ENCODE measurements at regions not wholly inside any gene's neighbourhood (a gene's known extent, or its start where the extent isn't known, plus 50 kb on each side); places are given as distances from the start of the nearest gene placed in this dataset.

DNA sequence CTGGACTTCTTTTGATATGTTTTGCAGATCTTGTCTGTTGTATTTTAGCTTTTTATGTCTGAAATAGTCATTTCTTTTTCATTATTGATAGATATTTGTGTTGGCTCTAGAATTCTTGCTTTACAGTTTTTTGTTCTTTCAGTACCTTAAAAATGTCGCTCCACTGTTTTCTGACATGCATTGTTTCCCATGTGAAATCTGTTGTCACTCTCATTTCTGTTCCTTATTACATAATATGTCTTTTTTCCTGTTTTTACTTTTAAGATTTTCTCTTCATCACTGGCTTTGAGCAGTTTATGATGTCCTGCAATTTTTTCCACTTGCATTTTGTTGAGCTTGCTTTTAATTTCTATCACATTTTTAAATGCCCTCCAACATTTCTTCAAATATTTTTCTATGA lies 270.4 kb upstream of the TARS1 start:
- Histone ChIP-seq H3K36me3 (ENCODE audit: low read depth) (no peaks in the 10 kb centered on the region), H3K27ac (ENCODE audit: poor library complexity, severe bottlenecking) (no peak overlapping the region), H3K9me3 (ENCODE audit: severe bottlenecking) (peaks cover 14% of the 10 kb centered on the region), H3K4me1 (ENCODE audit: insufficient read depth, poor library complexity, severe bottlenecking) (no peaks in the 10 kb centered on the region), H3K27me3 (ENCODE audit: insufficient read depth, poor library complexity, severe bottlenecking) (no peaks in the 10 kb centered on the region), H3K4me3 (ENCODE audit: severe bottlenecking) (no peak overlapping the region)
- DNase-seq (ENCODE audit: low spot score) (no peak), ATAC-seq (ENCODE audit: low read depth) (no peak)
- TF ChIP-seq, protein P1, sequence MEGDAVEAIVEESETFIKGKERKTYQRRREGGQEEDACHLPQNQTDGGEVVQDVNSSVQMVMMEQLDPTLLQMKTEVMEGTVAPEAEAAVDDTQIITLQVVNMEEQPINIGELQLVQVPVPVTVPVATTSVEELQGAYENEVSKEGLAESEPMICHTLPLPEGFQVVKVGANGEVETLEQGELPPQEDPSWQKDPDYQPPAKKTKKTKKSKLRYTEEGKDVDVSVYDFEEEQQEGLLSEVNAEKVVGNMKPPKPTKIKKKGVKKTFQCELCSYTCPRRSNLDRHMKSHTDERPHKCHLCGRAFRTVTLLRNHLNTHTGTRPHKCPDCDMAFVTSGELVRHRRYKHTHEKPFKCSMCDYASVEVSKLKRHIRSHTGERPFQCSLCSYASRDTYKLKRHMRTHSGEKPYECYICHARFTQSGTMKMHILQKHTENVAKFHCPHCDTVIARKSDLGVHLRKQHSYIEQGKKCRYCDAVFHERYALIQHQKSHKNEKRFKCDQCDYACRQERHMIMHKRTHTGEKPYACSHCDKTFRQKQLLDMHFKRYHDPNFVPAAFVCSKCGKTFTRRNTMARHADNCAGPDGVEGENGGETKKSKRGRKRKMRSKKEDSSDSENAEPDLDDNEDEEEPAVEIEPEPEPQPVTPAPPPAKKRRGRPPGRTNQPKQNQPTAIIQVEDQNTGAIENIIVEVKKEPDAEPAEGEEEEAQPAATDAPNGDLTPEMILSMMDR (IDR thresholded peaks at IDR 0.05; ENCODE audit: poor library complexity, severe bottlenecking): no peak

DNA sequence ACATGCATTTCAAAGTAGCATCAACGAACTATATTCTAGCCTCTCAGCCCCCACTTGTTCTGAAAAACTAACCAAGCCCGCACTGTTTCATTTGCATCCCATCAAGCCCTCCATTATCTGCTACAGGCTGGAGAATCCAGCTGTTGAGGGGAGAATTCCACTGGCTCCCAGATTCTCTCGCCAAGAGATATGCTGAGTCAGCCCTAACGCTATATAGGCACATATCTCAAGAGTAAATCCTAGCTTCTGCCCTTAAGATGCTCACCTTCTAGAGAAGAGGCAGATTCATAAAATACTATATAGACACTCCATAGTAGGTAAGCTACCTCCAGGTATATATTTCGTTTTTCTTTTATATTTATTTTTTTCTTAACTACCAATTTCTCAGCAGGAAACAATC lies 266.4 kb upstream of the TARS1 start:
- Histone ChIP-seq H3K27ac (ENCODE audit: poor library complexity, severe bottlenecking) (no peak overlapping the region), H3K9me3 (ENCODE audit: severe bottlenecking) (peaks cover 14% of the 10 kb centered on the region), H3K4me1 (ENCODE audit: insufficient read depth, poor library complexity, severe bottlenecking) (no peaks in the 10 kb centered on the region), H3K27me3 (ENCODE audit: insufficient read depth, poor library complexity, severe bottlenecking) (no peaks in the 10 kb centered on the region), H3K4me3 (ENCODE audit: severe bottlenecking) (no peak overlapping the region), H3K36me3 (ENCODE audit: low read depth) (no peaks in the 10 kb centered on the region)
- no peak for ATAC-seq (ENCODE audit: low read depth)
- TF ChIP-seq, protein P1 (IDR thresholded peaks at IDR 0.05; ENCODE audit: poor library complexity, severe bottlenecking): no peak
- DNase-seq (ENCODE audit: low spot score): no peak

DNA sequence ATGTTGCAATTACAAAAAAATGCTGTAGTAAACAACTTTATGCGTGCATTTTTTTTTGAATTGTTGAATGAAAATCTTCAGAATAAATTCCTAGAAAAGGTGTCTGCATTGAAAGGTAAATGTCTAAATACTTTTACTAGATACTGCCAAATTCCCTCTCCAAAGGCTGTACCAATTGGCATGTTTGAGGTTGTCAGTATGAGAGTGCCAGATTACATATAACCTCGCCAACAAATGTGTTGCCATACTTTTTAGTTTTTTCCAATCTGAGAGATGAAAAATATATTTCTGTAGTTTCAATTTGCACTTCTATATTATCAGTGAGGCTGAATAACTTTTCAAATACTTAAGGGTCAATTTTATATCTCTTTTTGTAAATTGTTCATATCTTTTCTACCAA lies 261.5 kb upstream of the TARS1 start:
- DNase-seq (ENCODE audit: low spot score) (no peak), ATAC-seq (ENCODE audit: low read depth) (no peak)
- Histone ChIP-seq H3K36me3 (ENCODE audit: low read depth) (no peaks in the 10 kb centered on the region), H3K9me3 (ENCODE audit: severe bottlenecking) (no peaks in the 10 kb centered on the region), H3K4me1 (ENCODE audit: insufficient read depth, poor library complexity, severe bottlenecking) (no peaks in the 10 kb centered on the region), H3K27ac (ENCODE audit: poor library complexity, severe bottlenecking) (no peak overlapping the region), H3K4me3 (ENCODE audit: severe bottlenecking) (no peak overlapping the region), H3K27me3 (ENCODE audit: insufficient read depth, poor library complexity, severe bottlenecking) (no peaks in the 10 kb centered on the region)
- TF ChIP-seq, protein P1 (IDR thresholded peaks at IDR 0.05; ENCODE audit: poor library complexity, severe bottlenecking): no peak

DNA sequence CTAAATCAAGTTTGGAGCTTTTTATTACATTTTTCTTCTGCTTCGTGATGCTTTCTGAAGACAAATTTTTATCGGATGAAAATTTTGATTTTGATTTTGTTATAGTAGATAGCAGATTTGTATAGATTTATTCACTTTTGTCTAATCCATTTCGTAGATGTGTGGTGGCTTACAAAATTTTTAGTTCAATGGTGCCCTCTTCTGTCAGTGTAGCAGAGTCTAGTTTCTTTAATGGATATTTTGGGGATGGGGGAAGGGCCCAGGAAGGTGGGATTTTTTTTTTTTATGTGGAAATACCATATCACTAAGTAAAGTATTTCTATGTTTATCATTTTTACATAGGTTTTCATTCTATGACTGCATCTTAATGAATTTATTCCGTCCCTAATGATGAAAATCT lies 259.9 kb upstream of the TARS1 start:
- no peak overlapping the region for H3K4me3 ChIP-seq (ENCODE audit: severe bottlenecking)
- ATAC-seq (ENCODE audit: low read depth): peak; percentile 77
- no peak for DNase-seq (ENCODE audit: low spot score)
- no peaks in the 10 kb centered on the region for H3K9me3 ChIP-seq (ENCODE audit: severe bottlenecking)
- no peak overlapping the region for H3K27ac ChIP-seq (ENCODE audit: poor library complexity, severe bottlenecking)
- TF ChIP-seq, protein P1 (IDR thresholded peaks at IDR 0.05; ENCODE audit: poor library complexity, severe bottlenecking): peak; percentile 90
- H3K36me3 ChIP-seq (ENCODE audit: low read depth): no peaks in the 10 kb centered on the region
- no peaks in the 10 kb centered on the region for H3K4me1 ChIP-seq (ENCODE audit: insufficient read depth, poor library complexity, severe bottlenecking)
- no peaks in the 10 kb centered on the region for H3K27me3 ChIP-seq (ENCODE audit: insufficient read depth, poor library complexity, severe bottlenecking)

DNA sequence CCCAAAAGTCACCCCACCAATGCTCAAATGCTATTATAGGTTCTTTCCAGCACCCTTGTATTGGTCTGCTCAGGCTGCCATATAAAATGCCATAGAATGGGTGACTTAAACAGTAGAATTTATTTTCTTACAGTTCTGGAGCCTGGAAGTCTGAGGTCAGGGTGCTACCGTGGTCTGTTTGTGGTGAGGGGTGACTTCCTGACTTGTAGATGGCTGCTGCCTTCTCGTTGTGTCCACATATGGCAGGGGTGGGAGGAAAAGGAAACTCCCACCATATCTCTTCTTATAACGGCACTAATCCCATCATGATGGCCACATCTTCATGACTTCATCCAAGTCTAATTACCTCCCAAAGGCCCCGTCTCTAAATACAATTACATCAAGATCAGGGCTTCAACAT lies 257.8 kb upstream of the TARS1 start:
- Histone ChIP-seq H3K4me3 (ENCODE audit: severe bottlenecking) (no peak overlapping the region), H3K9me3 (ENCODE audit: severe bottlenecking) (peaks cover 4% of the 10 kb centered on the region), H3K4me1 (ENCODE audit: insufficient read depth, poor library complexity, severe bottlenecking) (no peaks in the 10 kb centered on the region), H3K36me3 (ENCODE audit: low read depth) (no peaks in the 10 kb centered on the region), H3K27ac (ENCODE audit: poor library complexity, severe bottlenecking) (no peak overlapping the region), H3K27me3 (ENCODE audit: insufficient read depth, poor library complexity, severe bottlenecking) (no peaks in the 10 kb centered on the region)
- ATAC-seq (ENCODE audit: low read depth) (no peak), DNase-seq (ENCODE audit: low spot score) (no peak)
- TF ChIP-seq, protein P1 (IDR thresholded peaks at IDR 0.05; ENCODE audit: poor library complexity, severe bottlenecking): no peak
